ENCODE measurements at regions not wholly inside any gene's neighbourhood (a gene's known extent, or its start where the extent isn't known, plus 50 kb on each side); places are given as distances from the start of the nearest gene placed in this dataset.
"Not testable (repeated sequence)": the region's sequence is repeated elsewhere in the genome, so short reads cannot be mapped to it uniquely, and the experiment has no call there.

DNA sequence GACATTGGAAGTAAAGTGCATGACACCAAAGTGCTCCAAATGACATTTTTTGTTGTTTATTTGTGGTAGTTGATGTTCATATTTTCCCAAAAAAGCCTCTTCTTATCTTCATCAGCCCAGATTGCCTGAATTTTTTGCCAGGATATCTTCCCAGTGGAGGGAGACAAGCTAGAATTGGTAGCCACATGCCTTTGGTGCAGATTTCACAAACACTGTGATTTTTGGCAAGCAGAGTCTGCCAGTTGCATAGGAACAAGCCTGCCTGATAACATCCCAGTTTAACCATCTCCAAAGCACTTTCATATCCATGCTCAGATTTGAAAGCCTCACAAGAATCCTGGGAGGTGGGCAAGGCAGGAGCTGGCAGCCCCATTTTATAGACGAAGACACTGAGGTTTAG lies 102.3 kb upstream of the SYT13 start:
- DNase-seq (ENCODE audit: low spot score) (no peak), FAIRE-seq (no peak)

DNA sequence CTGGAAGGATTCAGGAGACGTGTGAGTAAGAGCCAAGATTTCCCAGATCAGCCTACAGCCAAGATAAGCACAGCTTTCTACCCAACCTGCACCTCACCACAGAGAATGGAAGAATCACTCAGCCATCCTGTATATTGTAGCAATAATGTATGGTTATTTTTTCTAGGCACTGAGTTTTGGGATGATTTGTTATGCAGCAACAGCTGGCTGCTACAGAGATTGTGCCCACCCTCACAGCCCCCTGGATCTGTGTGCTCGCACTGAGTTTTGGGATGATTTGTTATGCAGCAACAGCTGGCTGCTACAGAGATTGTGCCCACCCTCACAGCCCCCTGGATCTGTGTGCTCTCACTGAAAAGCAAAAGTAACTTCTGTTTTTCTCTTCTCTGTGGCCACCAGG lies 101.7 kb upstream of the SYT13 start:
- FAIRE-seq; DNase-seq (ENCODE audit: low spot score): not testable (repeated sequence)

- FAIRE-seq (no peak), DNase-seq (ENCODE audit: low spot score) (no peak)
These were observed 100.8 kb upstream of the SYT13 start for GRCh38 chr11:45386972-45387371.

DNA sequence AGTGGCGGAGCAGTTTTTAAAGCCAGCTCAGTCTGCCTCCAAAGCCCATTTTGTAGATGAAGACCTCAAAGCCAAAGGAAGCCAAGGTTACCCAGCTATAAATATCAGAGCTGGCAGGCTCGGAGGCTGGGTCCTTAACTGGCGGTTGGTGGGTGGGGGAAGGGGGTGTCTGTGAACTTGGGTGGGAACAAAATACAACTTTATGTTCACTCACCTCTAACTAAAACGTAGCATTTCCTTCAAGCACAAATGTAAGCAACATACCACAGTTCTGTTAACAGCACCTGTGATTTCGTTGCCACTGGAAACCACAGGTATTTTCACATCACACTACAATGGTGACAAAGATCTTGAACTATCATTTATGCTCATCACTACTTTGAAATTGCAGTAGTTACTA lies 99.7 kb upstream of the SYT13 start:
- FAIRE-seq (no peak), DNase-seq (ENCODE audit: low spot score) (no peak)

DNA sequence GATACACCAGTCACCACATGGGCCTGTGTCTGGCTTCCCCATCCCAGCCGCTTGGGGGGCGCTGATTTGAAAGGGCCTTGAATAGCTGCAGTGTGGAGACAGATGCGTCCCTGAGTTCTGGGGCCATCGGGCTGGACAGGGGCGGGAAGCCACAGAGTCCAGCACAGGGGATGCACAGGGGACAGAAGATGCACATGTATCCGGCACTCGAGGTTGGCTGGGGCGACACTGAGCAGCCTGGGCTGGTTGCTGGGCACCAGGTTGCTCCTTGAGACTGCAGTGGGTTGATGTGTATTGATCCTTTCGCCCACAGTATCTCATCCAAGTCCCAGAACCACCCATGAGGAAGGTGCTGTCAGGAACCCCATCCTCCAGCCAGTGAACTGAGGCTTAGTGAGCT lies 99.3 kb upstream of the SYT13 start:
- no peak for FAIRE-seq

DNA sequence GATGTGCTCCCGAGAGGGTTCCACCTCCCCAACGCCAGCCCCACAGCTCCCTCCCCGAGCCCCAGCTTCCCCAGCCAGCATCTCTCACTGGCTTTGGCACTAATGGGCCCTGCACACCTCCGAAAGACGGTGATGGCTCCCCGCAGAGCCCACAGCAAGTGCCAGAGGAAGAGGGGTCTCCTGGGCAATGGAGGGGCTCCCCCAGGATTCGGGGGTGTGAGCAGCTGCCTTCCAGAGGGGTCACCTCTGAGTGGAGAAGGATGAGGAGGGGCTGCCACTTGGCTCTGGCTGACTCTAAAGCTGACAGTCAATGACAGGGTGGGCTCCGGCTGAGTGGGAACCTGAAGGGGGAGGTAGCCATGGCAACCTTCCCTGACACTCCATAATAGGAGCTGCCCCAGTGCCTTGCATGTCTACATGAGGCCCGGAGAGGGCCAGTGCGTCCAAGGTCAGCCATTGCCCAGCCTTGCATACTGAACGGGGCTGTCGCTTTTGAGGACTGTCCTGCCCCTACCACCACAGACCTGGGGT lies 98.6 kb upstream of the SYT13 start:
- DNase-seq (ENCODE audit: low spot score) (no peak), FAIRE-seq (no peak)

More for the DNA sequence above, 99.3 kb upstream of the SYT13 start:
- DNase-seq (ENCODE audit: low spot score) = no peak

DNA sequence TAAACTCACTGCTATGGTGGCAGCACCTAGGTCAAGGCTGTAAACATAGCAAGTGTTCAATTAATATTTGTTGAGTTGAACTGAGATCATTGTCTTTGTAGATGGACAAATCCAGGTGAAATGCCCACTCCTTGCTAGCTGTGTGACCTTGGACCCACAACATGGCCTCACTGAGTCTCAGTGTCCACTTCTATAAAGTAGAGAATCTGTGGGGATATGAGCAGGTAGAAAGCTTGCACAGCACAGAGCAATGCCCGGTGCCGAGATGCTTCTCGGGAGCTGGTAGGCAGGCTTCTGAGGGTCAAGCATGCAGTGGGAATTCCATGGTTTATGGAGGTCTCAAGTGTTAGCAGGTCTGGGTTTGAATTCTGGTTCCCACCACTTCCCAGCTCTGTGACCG lies 97.9 kb upstream of the SYT13 start:
- FAIRE-seq (no peak), DNase-seq (ENCODE audit: low spot score) (no peak)

DNA sequence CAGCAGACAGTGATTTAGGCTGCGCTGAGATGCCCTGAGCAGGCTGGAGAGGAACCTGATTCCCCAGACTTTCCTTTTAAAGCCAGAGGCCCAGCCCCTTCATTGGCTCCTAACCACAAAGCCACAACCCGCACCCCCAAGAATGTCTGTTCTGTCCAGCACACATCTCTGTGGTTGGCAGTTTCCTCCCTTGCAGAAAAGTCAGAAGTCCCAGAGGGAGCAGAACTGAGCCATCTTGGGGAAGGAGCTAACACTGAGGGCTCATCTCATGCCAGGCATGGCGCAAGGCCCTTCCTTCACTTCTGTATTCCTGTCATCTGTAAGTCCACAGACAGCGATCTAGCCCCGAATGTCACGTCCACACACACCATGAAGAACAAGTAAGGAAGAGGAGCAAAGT lies 97.1 kb upstream of the SYT13 start:
- FAIRE-seq = no peak
- DNase-seq (ENCODE audit: low spot score) = peak; percentile 27

DNA sequence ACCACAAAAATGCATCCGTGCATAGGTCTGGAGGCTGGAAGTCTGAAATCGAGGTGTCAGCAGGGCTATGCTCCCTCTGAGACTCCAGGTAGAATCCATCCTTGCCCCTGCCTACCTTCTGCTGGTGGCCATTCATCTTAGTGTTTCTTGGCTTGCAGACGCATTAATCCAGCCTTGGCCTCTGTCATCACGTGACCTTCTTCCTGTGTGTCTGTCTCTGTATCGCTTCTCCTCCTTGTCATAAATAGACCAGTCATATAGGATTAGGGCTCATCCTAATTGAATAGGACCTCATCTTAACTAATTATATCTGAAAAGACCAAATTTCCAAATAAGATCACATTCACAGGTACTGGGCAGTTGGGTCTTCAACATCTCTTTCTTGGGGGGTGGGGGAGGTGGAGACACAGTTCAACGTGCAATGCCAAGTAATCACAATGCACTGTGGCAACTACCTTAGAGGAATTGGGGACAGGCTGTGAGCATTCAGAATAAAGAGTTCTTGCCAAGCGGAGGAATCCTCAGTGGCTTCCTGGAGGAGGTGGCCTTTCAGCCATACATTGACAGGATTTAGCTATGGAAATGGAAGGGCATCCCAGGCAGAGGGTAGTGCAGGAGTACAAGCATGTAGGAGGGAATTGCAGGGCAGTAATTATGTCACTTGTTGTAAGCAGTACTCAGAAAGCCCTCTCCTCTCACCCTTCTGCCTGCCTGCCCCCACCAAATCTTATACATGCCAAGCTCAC lies 96.2 kb upstream of the SYT13 start:
- FAIRE-seq = no peak
- no peak for DNase-seq (ENCODE audit: low spot score)

GRCh38 chr11:45379162-45379863 lies 93.2 kb upstream of the SYT13 start:
- FAIRE-seq (no peak), DNase-seq (ENCODE audit: low spot score) (no peak)

DNA sequence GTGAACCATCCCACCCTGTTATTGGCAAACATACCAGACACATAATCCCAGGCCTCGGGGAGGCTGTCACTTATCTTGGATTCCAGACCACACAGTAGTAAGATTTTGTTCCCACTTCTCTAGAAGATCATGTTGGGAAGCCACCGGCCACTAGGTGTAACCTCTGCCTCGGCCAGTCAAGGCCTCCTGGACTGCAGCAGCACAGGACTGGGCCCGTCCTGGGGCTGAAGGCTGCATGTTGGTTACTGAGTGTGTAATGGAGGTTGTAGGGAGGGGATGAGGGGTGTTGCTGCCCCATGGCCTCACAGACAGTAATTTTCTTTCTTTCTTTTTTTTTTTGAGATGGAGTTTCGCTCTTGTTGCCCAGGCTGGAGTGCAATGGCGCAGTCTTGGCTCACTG lies 92.4 kb upstream of the SYT13 start:
- DNase-seq (ENCODE audit: low spot score) = no peak
- no peak for FAIRE-seq

DNA sequence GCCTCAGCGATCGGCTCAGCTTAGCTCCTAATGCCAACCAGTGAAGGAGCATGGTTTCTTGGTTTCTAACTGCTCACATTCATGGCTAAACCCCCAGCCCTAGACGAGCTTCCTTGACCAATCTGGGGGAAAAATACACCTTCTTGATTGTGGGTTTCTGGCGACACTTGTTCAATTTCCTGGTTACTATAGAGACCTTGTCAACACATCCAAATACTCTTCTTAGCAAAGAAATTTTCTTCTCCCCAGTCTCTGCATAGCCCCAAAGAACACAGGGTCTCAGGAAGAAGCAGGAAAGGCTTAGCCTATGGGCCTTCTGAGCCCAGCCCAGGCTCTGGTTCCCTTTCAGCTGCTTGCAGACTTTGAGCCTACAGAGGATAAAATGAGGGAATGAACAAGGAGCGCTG lies 88.5 kb upstream of the SYT13 start:
- DNase-seq (ENCODE audit: low spot score) = no peak
- no peak for FAIRE-seq

GRCh38 chr11:45374130-45374529 lies 88.0 kb upstream of the SYT13 start:
- DNase-seq (ENCODE audit: low spot score) (no peak), FAIRE-seq (no peak)

- DNase-seq (ENCODE audit: low spot score) (no peak), FAIRE-seq (no peak)
These were observed 87.4 kb upstream of the SYT13 start for GRCh38 chr11:45373506-45374035.

DNA sequence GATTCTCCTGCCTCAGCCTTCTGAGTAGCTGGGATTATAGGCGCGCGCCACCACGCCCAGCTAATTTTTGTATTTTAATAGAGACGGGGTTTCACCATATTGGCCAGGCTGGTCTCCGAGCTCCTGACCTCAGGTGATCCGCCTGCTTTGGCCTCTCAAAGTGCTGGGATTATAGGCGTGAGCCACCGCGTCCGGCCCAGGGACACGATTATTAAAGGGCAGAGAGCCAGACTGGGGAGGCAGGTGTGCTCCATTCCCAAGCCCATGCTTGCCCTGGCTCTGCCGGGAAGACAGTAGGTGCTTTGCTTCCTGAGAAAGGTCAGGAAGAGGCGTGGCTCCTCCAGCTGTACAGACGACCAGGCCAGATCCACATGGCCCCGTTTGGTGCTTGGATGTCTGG lies 86.3 kb upstream of the SYT13 start:
- FAIRE-seq; DNase-seq (ENCODE audit: low spot score): not testable (repeated sequence)

DNA sequence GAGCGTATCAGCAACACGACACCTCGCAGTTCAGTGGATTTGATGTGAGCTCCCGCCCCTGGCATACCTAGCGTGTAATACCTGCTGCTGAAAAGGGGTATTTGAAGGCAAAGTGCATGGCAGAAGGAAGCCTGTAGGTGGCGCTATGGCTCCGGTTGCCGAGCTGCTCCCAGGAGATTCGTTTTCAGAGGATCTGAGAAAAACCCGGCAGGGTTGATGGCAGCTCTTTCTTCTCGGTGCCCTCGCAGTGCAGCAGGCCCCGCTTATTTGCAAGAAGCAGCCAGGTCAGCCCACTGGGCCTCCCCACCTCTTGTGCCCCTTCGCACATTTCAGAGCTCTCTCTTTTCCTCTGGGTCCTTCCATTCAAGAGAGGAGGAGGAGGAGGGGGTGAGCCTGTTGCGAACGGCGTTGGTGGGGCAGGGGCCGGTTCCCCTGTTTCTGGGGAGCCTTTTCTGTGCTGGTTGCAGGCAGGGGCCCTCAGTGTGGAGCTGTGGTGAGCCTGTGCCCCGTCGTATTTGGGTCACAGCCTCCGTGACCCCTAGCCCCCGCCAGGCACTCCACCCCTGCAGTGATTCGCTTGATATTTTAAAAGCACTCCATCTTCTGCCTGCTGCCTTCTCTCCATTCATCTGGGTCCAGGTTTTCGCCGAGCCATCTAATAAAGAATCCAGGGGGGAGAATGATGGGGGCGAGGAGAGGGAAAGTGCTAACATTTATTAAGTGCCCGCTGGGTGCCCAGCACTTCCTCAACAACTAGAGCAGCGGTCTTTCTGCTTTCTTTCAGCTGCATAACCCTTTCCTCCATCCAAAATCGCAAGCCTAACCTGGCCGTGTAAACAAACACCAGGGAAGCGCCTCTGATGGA lies 85.3 kb upstream of the SYT13 start:
- FAIRE-seq (no peak), DNase-seq (ENCODE audit: low spot score) (peak; percentile 44)

DNA sequence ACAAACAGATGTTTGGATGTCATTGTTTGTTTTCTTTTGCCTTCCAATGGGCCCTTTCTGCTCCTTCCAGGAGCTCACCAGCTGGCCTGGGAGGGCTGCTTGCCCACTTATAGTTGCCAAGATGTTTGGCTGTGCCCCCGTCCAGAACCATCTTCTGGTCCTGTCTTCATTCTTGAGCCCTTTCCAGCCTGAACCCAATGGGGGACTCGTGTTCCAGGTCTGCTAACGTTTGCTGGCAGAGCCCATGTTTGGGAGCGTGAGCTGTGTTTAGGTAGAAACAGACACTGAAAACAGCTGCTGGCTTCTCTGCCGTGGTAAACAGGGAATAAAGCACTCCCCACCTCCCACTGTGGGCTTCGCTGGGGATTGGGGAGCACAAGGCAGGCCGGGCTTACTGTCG lies 83.2 kb upstream of the SYT13 start:
- no peak for FAIRE-seq
- DNase-seq (ENCODE audit: low spot score) = no peak

DNA sequence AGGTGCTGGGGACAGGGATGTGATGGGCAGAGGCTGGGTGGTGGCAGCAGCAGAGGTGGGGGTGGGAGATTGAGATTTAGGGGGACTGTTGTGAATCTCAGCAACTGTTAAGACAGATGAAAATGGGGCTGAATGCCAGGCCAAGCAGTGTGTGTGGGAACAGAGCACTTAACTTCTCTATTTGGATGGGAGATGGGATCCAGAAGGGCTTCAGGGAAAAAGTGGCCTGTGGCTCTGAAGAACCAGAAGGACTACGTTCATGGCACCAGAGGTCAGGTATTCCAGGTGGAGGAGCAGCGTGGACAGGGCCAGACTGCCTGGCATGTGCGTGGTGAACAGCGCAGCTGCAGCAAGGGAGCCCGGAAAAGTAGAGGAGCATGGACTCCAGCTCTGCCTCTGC lies 82.6 kb upstream of the SYT13 start:
- DNase-seq (ENCODE audit: low spot score) = no peak
- no peak for FAIRE-seq

GRCh38 chr11:45366619-45367190 lies 80.6 kb upstream of the SYT13 start:
- FAIRE-seq (no peak), DNase-seq (ENCODE audit: low spot score) (no peak)

DNA sequence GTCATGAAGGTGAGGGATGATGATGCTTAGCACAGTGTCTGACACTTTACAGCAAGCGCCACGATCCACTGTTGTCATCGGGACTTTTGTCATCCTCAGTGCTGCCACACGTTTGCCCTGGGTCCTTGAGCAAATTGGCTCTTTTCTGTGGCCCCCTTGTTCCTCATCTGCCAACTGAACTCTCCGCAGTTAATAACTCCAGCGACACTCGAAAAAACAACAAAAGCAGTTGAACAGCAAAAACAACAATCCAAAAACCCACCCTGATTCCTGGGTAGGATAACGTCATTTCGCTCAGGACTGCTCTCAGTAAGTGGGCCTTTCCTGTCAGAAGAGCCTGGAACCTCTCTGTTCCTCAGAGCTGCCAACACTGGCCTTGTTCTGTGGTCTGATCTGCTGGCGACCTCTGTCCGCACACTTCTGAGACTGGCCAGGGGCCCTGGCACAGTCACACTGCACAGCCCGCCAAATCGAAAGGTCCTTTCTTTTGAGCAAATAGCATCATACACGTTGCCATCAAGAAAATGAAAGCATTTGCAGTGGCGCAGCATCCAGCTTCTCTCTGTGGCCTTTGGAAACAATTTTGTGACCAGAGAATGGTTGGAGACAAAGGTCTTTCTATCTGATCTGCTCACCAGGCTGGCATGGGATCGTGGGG lies 79.9 kb upstream of the SYT13 start:
- FAIRE-seq (no peak), DNase-seq (ENCODE audit: low spot score) (no peak)

DNA sequence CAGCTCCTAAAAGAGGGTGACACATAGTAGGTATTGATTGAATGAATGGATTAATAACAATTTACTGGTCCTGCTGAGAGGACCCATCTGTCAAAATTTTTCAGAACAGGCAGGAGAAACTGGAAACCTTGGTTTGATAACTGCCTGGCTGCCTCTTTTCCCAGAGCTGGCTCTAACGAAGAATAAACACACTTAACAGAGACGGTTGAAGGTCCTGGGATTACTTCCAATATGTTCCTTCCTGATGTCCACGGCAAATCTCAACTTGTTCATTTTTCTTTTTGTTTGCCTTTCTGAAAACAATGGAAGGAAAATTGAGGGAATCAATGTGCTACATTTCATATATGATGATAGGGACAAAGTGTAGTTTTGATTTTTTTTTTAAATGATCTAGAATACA lies 76.5 kb upstream of the SYT13 start:
- no peak for FAIRE-seq
- DNase-seq (ENCODE audit: low spot score) = no peak

All from RCC 7860 (cell line).